A673 (cell line): ENCODE measurements at regions not wholly inside any gene's neighbourhood (a gene's known extent, or its start where the extent isn't known, plus 50 kb on each side); places are given as distances from the start of the nearest gene placed in this dataset.

ENCODE experiments used
- CTCF ChIP-seq: fragments of 300-800, 200-600 bp; sonication (generic); conservative IDR thresholded peaks from 2 replicates; pipeline ENCODE4 v1.5.1; 2017; ENCODE audit warnings: low read depth, mild to moderate bottlenecking, antibody characterized with exemption, low read length, moderate library complexity, mixed read lengths
- EZH2 ChIP-seq: fragments of 200-600 bp; sonication (generic); IDR thresholded peaks from 2 replicates; pipeline ENCODE4 v1.6.1; 2017; ENCODE audit warnings: borderline replicate concordance, low read depth, mild to moderate bottlenecking, mixed read lengths, antibody characterized with exemption, low read length; ENCODE audit not compliant: poor library complexity, severe bottlenecking

- TF ChIP-seq EZH2 = no peak
- TF ChIP-seq CTCF = no peak
Measured at GRCh38 chr3:55407426-55407820, 79.7 kb downstream of the WNT5A start.
